ENCODE measurements at regions not wholly inside any gene's neighbourhood (a gene's known extent, or its start where the extent isn't known, plus 50 kb on each side); places are given as distances from the start of the nearest gene placed in this dataset.

GRCh38 chr7:32379510-32380112 is 110.6 kb downstream of the LSM5 start:
- no peak overlapping the region for H3K4me2 ChIP-seq (ENCODE audit: insufficient read depth, low read length)
- no peaks in the 10 kb centered on the region for H3K4me1 ChIP-seq (ENCODE audit: insufficient read depth, low read length)
- H3K9me3 ChIP-seq (ENCODE audit: low read depth, low read length): no peaks in the 10 kb centered on the region
- no peaks in the 10 kb centered on the region for H3K36me3 ChIP-seq (ENCODE audit: insufficient read depth, low read length)
- H2AFZ ChIP-seq (ENCODE audit: low read length): no peak overlapping the region
- no peak overlapping the region for H3K4me3 ChIP-seq (ENCODE audit: insufficient read depth, low read length)
- no peaks in the 10 kb centered on the region for H3K27me3 ChIP-seq (ENCODE audit: insufficient read depth, low read length)
- no peak overlapping the region for H3K27ac ChIP-seq (ENCODE audit: low read depth, low read length)
- no peak for DNase-seq (ENCODE audit: insufficient read length, low spot score, missing footprints)
- H4K20me1 ChIP-seq (ENCODE audit: insufficient read depth, low read length): no peaks in the 10 kb centered on the region
- H3K79me2 ChIP-seq (ENCODE audit: insufficient read depth, low read length): no peaks in the 10 kb centered on the region
- no peak for TF ChIP-seq CTCF (IDR thresholded peaks at IDR 0.05; ENCODE audit: extremely low read depth, low read depth, low read length)

- no peaks in the 10 kb centered on the region for H3K36me3 ChIP-seq (ENCODE audit: insufficient read depth, low read length)
- H3K4me2 ChIP-seq (ENCODE audit: insufficient read depth, low read length): no peak overlapping the region
- H3K27me3 ChIP-seq (ENCODE audit: insufficient read depth, low read length): no peaks in the 10 kb centered on the region
- no peaks in the 10 kb centered on the region for H4K20me1 ChIP-seq (ENCODE audit: insufficient read depth, low read length)
- H3K27ac ChIP-seq (ENCODE audit: low read depth, low read length): no peak overlapping the region
- H3K4me1 ChIP-seq (ENCODE audit: insufficient read depth, low read length): no peaks in the 10 kb centered on the region
- no peaks in the 10 kb centered on the region for H3K79me2 ChIP-seq (ENCODE audit: insufficient read depth, low read length)
- no peak for TF ChIP-seq CTCF (IDR thresholded peaks at IDR 0.05; ENCODE audit: extremely low read depth, low read depth, low read length)
- no peak overlapping the region for H3K4me3 ChIP-seq (ENCODE audit: insufficient read depth, low read length)
- H2AFZ ChIP-seq (ENCODE audit: low read length): no peak overlapping the region
- H3K9me3 ChIP-seq (ENCODE audit: low read depth, low read length): no peaks in the 10 kb centered on the region
- DNase-seq (ENCODE audit: insufficient read length, low spot score, missing footprints): no peak
Observed at GRCh38 chr7:32378988-32379387, 111.2 kb downstream of the LSM5 start.

- no peaks in the 10 kb centered on the region for H3K27me3 ChIP-seq (ENCODE audit: insufficient read depth, low read length)
Observed at GRCh38 chr7:32364581-32364980, 125.6 kb downstream of the LSM5 start.

GRCh38 chr7:32360127-32360526 is 130.1 kb downstream of the LSM5 start:
- Histone ChIP-seq H3K27ac (ENCODE audit: low read depth, low read length) (no peak overlapping the region), H3K4me1 (ENCODE audit: insufficient read depth, low read length) (no peaks in the 10 kb centered on the region), H3K4me3 (ENCODE audit: insufficient read depth, low read length) (no peak overlapping the region), H3K4me2 (ENCODE audit: insufficient read depth, low read length) (no peak overlapping the region), H3K79me2 (ENCODE audit: insufficient read depth, low read length) (no peaks in the 10 kb centered on the region), H3K27me3 (ENCODE audit: insufficient read depth, low read length) (peaks cover 4% of the 10 kb centered on the region), H4K20me1 (ENCODE audit: insufficient read depth, low read length) (no peaks in the 10 kb centered on the region), H3K36me3 (ENCODE audit: insufficient read depth, low read length) (no peaks in the 10 kb centered on the region), H3K9me3 (ENCODE audit: low read depth, low read length) (no peaks in the 10 kb centered on the region), H2AFZ (ENCODE audit: low read length) (no peak overlapping the region)
- no peak for TF ChIP-seq CTCF (IDR thresholded peaks at IDR 0.05; ENCODE audit: extremely low read depth, low read depth, low read length)
- no peak for DNase-seq (ENCODE audit: insufficient read length, low spot score, missing footprints)

More at GRCh38 chr7:32364581-32364980, 125.6 kb downstream of the LSM5 start:
- Histone ChIP-seq H3K79me2 (ENCODE audit: insufficient read depth, low read length) (no peaks in the 10 kb centered on the region), H4K20me1 (ENCODE audit: insufficient read depth, low read length) (no peaks in the 10 kb centered on the region), H3K4me3 (ENCODE audit: insufficient read depth, low read length) (no peak overlapping the region), H3K4me1 (ENCODE audit: insufficient read depth, low read length) (no peaks in the 10 kb centered on the region), H3K27ac (ENCODE audit: low read depth, low read length) (no peak overlapping the region), H2AFZ (ENCODE audit: low read length) (no peak overlapping the region), H3K36me3 (ENCODE audit: insufficient read depth, low read length) (no peaks in the 10 kb centered on the region), H3K4me2 (ENCODE audit: insufficient read depth, low read length) (no peak overlapping the region), H3K9me3 (ENCODE audit: low read depth, low read length) (no peaks in the 10 kb centered on the region)
- no peak for TF ChIP-seq CTCF (IDR thresholded peaks at IDR 0.05; ENCODE audit: extremely low read depth, low read depth, low read length)
- no peak for DNase-seq (ENCODE audit: insufficient read length, low spot score, missing footprints)

All from osteoblast (primary cell).